ENCODE measurements at regions not wholly inside any gene's neighbourhood (a gene's known extent, or its start where the extent isn't known, plus 50 kb on each side); places are given as distances from the start of the nearest gene placed in this dataset.
"Not testable (repeated sequence)": the region's sequence is repeated elsewhere in the genome, so short reads cannot be mapped to it uniquely, and the experiment has no call there.

DNA sequence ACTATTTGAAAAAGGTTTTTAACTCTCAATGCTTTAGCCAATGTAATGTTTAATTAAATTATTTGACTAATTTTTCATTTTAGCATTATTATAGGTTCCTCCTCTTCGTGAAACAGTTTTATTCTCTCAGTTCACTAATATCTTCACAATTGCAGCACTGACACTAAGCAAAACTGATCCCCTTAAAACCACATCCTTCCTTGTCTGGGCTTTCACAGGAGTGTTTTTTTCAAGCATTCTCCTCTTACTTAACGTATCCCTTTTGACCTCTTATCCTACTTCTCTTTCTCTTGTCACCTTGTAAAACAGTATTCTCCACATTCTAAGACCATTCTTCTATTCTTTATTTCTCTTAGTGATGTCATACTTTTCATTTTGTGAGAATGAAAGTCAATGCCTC, 112.8 kb downstream of the DSC3 start:
- DNase-seq = no peak

DNA sequence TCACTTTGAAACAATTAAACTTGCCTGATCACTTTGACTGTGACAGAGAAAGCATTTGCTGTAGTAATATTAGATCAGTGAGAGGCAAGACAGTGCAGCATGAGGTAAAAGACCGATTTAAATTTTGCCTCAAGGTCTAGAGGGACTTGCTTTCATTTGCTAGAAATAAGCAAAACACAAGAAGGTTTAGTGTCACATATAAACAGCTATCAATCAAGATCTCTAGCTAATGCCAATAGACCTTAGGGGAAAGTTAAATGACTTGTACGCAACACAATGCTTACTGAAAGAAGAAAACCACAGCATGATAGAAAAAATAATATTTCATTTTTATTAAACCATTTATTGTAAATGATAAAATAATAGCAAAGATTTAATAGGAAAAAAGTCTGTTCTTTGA, 113.5 kb downstream of the DSC3 start:
- DNase-seq = no peak

DNA sequence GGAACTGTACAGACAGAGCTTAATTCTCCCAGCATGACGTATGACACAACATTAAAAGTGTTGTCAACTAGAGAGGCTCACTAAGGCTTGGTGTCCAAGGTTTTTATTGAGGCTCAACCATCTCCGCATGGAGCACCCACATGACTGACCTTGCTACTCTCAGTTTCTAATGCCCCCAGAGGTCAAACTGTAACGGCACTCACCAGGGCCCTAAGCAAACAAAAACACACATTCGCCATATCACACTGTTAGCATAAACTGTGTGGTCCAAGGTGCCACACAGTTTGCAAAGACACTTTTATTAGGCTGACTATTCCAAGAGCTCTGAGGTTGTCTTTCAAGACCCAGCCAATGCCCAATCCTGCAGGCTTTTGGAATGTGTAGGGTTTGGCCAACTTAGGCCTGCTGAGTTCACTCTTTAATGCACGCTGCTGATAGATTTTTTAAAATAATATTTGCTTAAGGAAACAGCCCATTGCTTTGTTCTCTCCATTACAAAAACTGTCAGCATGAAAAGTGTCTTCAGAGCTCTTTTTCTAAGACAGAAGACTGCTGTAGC, 114.9 kb downstream of the DSC3 start:
- DNase-seq = no peak

DNA sequence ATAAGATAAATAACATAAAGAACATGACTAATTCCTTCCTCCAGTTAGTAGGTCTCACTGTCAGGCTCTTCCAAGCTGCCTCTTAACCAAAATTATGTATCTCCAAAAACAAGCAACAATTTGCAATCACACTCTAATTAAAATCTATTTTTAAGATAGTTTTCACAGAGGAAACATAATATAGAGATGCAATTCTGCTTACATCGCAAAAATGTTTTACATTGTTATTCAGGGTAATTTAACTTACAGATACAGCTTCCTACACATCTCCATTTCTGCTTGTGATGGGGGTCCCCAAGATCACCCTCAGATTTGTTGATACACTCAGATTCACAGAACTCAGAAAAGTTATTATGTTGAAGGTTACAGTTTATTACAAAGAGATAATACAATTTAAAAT, 115.5 kb downstream of the DSC3 start:
- DNase-seq = no peak

DNA sequence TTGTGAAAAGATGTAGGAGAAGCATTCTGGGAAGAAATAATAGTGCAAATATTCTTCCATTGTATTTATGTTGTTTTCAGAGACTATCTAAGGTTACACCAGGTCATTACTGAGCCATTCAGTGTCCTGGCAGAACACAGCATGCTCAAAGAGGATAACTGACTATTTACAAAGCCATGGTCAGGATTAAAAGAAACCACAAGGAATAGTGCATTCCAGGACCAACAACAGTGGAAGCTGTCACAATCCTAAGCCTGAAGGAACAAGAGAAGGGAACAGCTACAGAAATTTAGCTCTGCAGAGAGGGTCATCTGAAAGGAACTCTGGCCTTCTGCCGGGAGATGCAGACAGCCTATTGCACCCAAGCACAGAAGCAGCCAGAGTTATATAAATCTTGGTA, 116.7 kb downstream of the DSC3 start:
- DNase-seq = no peak

DNA sequence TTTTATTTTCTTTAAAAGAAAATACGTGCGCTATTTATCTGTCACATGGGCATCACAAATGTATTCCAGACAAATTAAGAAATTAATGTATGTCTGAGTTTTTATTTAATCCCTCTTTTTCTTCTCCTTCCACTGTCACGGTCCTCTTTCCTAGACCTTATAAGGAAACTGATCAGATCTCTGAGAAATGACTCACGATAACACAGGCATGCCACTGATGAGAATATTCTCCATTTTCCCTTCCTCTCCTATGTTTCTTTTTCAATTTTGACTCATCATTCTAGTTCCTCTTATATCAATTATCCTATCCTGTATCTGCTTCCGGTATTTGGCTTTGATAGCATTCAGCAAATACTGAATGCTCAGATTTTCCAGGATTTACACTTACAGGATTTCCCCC, 121.8 kb downstream of the DSC3 start:
- DNase-seq = no peak

DNA sequence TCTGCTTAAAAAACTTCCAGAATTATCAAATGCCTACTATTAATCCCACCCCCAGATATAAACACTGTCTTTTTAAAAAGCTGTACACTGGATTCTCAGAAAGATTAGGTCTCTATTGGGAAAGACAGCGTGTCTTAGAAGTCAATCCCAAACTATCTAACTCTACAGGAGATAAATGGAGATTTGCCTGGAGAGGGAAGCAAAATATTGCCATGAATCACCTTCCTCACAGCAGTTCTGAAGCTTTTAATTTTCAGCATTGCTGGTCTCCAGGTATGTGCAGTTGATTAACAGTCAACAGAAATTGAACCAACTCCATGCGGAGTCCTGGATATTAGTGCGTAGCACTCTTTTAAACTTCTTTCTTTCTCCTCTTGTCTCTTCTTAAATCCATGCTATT, 122.2 kb downstream of the DSC3 start:
- DNase-seq = no peak

DNA sequence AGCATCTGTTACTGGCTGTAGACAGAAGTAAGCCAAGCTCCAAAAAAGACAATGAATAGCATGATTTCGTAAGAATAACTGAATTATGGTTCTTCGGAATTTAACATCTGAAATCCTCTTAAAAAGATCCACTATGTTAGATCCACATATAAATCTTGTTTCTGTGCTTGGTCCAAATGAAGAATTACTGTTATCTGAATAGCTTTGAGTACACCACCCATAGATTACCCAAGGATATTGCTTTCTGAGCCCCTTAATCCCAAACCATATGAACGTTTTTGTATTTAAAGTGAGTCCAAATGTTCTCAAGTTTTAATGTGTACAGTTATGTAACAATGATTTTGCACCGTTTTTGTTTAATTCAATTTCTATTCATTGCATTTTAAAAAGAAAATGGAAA, 124.9 kb downstream of the DSC3 start:
- no peak for DNase-seq

DNA sequence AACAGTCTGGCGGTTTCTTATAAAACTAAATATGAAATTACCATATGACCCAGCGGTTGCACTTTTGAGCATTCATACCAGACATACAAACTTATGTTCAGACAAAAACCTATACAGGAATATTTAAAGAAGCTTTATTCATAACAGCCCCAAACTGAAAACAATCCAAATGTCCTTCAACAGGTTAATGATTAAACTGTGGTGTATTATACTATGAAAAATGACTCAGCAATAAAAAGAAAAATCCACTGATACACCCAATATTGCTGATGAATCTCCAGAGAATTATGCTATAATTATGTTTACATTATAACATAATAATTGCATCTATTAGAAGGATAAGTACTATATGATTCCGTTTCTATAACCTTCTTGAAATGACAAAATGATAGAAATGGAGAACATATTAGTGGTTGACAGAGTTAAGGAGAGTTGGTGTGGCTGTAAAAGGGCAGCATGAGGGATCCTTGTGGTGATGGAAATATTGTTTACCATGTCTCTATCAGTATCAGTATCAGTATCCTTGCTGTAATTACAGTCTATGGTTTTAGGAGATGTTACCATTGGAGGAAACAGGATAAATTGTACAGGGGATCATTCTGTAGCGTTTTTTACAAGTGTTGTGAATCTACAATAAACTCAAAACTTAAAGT, 127.1 kb downstream of the DSC3 start:
- DNase-seq = no peak

DNA sequence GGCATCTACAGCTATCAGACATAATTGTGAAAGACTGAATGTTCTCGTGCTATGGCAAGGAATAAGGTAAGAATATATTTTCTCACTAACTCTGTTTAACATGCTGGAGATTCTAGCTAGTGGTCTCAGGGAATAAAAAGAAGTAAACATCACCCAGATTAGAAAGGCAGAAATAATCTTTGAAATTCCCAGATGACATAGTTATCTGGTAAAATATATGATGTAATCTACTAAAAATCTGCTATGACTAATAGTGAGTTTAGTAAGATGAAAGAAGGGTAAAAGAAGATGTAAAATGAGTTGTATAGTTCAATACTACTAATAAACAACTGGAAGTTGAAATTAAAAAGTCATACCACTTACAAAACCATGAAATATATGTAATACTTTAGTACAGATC, 134.2 kb downstream of the DSC3 start:
- DNase-seq = no peak

DNA sequence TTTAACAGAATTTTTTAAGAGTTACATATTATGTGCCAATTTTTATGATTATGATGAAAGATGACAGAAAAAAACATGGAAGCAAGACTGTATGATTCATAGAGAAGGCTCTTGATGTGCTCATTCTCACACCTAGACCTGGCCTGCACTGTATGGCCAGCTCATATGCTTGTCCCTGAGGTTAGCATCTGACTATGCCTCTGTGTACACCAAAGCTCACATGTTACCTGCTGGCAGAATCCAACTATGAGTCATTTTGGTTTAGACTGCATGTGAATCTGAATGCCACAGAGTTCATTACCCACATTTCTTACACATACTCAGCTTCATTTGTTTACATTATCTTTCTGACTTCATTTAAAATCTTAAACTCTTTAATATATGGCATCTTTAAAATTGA, 139.0 kb downstream of the DSC3 start:
- no peak for DNase-seq

DNA sequence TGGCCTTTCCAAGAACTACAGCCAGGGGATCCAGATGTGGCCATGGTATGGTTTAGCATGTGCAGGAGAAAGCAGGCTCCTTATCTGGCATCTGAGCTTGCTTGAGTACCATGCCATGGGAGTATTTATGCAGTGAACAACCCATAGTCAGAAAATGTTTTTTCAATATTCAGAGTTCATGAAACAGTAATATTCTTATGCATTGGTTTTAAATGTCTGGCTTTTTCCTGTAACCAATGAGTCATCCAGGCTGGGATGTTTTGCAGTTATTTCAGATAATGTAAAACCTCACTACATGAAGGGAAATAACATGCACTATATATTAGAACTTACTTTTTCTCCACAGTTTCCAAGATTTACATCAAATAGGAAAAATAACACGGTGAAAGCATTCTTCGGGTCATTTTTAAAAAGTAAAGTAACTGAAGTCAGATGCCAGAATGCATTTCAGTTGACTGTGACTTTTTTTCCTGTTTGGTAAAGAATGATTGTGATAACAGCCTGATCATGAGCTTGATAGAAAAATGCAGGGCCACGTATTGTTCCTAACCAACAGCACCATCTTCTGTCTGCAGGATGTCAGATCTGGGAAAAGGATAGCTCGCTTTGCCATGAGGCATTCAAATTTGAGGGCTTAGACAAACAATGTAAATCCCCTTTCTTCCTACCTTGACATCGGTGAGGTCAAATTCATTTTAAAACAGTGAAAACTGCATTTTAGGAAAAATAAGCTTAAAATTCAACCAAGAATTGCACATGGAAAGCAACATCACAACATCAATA, 152.8 kb downstream of the DSC3 start:
- no peak for DNase-seq

DNA sequence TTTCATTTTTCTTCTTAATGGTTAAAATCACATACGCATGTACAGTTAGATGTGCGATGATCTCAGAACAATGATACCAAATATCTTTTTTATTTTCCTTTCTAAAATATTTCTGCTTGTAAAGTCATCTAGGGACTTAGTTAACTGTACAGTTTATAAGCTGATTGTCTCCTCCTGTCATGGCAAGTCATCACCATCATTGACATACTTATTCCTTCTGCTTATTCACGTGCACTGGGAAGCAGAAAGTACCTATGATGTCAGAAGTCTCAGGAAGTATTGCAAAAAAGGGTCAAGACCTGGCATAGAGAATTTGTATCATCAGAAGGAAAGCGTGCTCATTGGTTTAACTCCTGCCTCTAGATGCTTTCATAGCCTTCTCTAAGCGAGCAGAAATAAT, 154.2 kb downstream of the DSC3 start:
- DNase-seq = no peak

DNA sequence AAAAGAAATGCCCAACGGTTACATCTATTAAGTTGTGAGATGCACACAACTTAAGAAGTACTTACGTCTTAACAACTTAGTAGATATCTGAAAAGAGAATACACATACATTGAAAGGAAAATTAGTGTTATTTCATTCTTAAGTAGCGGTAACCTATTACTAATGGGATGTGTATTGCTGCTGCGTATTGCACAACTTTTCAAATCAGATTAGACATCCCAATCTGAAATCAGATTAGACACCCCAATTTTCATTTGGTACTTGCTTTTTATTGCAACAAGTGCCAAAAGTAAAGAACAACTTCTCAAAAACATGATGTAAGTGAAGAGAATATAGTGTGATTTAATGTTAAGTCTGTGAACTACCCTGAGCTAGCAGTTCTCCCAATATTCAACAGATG, 155.5 kb downstream of the DSC3 start:
- no peak for DNase-seq

DNA sequence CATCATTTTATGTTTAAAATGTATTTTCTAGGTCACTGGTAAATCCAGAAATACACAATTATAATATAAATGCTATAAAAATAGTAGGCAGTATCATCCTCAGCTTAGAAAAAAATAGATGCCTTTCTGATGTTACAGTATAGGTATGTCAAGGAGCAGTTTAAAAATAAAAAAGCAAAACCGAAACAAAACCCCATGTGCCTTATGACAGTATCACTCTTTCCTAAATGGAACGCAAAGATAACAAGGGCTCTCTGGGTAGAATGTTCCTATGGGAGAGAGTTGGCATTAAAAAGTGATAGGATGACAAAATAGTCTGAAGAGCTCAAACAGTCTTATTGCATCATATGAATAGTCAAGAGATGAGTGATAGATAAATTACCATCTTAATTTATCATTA, 172.1 kb downstream of the DSC3 start:
- DNase-seq = no peak

DNA sequence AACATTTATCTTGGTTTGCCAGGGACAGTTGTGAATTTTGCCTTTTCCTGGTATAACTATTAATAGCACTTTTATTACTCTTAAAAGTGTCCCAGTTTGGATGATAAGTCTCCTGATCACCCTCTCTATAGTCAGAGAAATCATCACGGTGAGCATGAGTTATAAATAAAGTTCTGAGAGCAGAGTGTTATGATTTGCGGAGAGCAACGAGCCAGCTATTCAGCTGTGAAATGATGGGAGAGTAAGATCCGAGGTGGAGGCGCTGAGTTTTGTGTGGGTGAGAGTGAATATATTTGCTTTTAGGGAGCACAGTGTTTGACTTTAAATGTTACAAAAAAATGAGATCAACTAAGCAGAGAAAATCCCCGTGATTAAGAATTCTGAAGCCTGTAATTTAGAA, 179.6 kb downstream of the DSC3 start:
- DNase-seq = no peak

DNA sequence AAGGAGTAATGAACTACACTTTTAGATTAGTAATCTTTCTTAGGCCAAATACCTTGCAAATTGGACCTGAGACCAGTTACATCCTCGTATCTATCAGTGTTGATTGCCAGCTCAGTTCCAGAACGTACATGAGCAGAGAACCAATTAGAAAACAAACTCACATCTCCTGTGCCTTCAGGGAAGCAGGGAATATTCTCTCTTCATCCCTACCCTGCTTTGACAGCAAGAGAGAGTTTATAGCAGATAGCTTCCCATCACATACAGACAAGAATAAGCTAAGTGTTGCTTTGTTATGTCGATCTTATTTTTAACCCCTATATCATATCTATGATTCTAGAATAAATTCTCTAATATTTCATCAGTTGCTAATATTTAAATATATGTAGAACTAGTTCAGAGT, 181.8 kb downstream of the DSC3 start:
- DNase-seq = no peak

DNA sequence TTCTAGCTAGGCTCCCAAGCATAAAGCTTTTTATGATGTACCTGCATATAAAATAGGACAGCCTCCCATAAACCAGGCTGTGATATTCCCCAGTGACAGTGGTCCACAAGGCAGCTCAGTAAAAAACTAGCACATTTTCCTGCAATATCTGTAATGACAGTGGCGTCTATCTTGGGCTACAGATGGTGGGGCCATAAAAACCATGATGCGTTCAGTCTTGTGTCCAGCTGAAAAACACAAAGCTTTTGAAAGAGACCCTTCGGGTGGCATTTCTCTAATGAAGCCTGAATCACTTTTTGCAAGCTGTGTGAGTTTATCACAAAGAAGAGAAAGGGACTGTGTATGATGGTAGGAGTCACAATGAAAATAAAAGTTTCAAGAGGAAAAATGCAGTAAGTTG, 183.5 kb downstream of the DSC3 start:
- no peak for DNase-seq

DNA sequence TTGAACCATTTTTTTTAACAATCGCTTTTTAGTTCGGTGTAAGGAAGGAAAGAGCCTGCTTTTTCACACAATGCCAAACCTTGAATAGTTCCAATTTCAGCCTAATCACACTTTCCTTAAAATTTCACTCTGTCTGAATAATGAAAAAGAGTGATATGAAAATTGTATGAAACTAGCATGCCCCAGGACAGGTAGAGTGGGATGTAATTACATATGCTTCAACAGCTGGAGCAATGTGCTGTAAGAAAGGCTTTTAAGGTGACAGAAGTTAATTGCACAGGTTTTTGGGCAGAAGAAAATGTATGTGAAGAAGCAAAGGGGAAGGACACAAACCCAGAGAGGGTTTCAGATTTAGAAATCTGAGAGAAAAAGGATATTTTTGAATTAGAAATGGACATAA, 184.0 kb downstream of the DSC3 start:
- DNase-seq = no peak

DNA sequence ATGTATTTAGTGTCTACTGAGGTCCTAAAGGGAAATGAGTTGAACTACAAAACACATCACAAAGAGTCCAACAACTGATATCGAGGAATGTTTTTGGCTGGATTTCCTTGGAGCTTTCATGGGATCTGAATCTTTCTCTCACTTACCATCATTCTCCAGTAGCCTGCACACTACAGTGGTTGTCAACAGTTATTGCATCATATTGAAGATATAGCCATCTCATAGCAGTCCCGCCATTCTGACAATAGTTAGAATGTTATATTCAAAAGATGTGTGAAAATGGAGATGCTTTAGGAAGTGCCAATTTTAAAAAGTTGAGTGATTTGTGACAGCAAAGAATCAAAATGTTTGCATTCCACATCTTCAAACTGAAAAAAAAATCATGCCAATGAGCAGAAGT, 186.8 kb downstream of the DSC3 start:
- no peak for DNase-seq

DNA sequence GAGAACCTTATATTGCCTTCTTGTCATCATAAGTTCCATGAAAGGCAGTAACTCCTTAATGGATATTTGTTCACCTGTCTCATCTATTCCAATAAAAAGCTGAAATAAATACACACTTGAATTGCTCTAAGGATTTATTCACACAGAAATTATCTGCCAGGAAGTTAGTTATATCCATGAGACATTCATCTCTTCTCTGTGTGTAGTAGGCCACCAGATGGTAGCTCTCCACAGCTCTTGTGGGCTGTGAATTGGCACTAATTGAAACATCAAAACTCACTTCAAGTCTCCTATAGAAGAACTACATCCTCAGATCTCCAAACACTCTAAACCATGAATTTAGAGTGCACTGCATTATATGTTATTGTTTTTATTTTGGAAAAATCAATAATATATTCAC, 189.6 kb downstream of the DSC3 start:
- no peak for DNase-seq

DNA sequence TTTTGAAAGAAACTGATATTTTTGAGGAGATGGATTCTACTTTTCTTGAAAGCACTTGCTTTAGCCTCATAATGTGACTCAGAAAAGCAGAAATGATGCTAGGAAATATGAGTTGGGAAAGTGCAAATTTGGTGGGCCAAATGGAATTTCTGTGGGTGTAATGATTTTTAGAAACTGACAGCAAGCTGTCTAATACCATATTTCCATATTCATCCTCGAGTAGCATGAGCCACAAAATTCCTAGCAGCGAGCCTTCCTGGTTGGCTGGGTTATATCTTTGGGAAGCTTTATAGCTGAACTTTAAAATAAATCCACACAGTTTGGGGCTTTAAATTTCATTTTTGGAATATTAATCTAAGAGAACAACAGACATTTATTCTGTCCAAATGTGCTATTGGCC, 190.0 kb downstream of the DSC3 start:
- no peak for DNase-seq

DNA sequence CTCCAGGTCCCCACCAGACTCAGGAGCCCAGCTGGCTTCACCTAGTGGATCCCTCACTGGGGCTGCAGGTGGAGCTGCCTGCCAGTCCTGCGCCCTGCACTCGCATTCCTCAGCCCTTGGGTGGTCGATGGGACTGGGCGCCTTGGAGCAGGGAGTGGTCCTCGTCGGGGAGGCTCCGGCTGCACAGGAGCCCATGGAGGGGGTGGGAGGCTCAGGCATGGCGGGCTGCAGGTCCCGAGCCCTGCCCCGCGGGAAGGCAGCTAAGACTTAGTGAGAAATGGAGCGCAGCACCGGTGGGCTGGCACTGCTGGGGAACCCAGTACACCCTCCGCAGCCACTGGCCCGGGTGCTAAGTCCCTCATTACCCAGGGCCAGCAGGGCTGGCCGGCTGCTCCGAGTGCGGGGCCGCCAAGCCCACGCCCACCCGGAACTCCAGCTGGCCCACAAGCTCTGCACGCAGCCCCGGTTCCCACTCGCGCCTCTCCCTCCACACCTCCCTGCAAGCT, 203.4 kb downstream of the DSC3 start:
- DNase-seq = not testable (repeated sequence)

DNA sequence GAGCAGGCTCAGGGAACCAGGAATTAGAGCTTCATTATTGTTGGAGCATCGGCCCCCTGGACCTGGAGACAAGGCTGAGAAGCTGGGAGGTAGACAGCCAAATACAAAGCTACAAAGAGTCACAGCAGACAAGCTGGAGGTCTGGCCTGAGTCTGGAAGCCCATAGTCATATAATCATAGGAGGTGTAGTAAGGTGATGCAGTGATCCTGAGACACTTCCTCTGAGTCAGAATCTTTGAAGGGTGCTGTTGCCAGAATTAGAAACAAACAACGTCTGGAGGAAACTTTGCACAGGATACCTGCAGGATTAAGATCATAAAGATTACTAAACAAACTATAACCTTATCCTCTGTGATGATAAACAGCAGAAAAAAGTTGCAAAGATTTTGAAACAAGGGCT, 213.8 kb downstream of the DSC3 start:
- no peak for DNase-seq

DNA sequence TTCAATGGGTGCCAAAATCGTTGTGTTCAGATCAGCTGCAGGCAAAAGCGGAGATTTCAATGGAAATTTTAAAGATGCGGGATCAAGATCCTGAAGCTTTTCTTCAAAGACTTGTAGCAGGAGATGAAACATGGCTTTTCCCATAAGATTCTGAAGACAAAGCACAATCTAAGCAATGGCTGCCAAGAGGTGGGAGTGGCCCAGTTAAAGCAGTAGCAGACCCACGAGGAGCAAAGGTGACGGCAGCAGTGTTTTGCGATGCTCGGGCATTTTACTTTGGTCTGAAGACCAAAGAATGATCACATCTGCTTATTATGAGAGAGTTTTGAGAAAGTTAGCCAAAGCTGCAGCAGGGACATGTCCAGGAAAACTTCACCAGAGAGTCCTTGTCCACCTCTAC, 222.9 kb downstream of the DSC3 start:
- DNase-seq = no peak
